ENCODE measurements at regions not wholly inside any gene's neighbourhood (a gene's known extent, or its start where the extent isn't known, plus 50 kb on each side); places are given as distances from the start of the nearest gene placed in this dataset.

- TF ChIP-seq CTCF (IDR thresholded peaks at IDR 0.05; ENCODE audit: low read length) (no peak), EZH2 (optimal IDR thresholded peaks at IDR 0.05; ENCODE audit: low read depth, low read length) (no peak)
Measured at GRCh38 chr15:47924381-47924780, 196.4 kb upstream of the SLC24A5 start.
